ENCODE measurements at regions not wholly inside any gene's neighbourhood (a gene's known extent, or its start where the extent isn't known, plus 50 kb on each side); places are given as distances from the start of the nearest gene placed in this dataset.

DNA sequence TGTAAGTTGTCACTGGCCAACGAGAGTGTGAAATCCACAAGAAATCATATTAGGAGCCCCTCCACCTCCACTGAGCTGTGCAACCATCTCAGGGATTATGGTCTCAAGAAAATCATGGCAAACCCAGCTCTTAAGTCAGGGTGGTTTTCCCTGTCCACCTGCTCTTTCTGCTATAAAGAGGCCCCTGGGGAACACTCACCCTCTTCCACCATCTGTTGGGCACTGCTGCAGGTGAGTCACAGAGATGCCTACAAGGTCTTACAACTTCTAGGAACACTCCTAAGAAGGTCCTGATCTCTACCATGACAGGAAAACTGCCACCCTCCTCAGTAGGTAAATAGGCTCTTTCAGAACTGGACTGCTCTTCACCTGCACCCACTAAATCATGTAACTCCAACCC is 61.8 kb downstream of the DRD1 start:
- TF ChIP-seq, protein P1, sequence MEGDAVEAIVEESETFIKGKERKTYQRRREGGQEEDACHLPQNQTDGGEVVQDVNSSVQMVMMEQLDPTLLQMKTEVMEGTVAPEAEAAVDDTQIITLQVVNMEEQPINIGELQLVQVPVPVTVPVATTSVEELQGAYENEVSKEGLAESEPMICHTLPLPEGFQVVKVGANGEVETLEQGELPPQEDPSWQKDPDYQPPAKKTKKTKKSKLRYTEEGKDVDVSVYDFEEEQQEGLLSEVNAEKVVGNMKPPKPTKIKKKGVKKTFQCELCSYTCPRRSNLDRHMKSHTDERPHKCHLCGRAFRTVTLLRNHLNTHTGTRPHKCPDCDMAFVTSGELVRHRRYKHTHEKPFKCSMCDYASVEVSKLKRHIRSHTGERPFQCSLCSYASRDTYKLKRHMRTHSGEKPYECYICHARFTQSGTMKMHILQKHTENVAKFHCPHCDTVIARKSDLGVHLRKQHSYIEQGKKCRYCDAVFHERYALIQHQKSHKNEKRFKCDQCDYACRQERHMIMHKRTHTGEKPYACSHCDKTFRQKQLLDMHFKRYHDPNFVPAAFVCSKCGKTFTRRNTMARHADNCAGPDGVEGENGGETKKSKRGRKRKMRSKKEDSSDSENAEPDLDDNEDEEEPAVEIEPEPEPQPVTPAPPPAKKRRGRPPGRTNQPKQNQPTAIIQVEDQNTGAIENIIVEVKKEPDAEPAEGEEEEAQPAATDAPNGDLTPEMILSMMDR (IDR thresholded peaks at IDR 0.05): no peak
- TF ChIP-seq POLR2A (IDR thresholded peaks at IDR 0.05): no peak

All from esophagus squamous epithelium (tissue), 4 donors.